Raji (cell line): ENCODE measurements at regions not wholly inside any gene's neighbourhood (a gene's known extent, or its start where the extent isn't known, plus 50 kb on each side); places are given as distances from the start of the nearest gene placed in this dataset.

Experiments
- POLR2A ChIP-seq: IDR thresholded peaks from 2 replicates; pipeline ENCODE4 v1.6.1; 2011; ENCODE audit warnings: low read depth, low read length, control low read depth; ENCODE audit not compliant: insufficient read depth

DNA sequence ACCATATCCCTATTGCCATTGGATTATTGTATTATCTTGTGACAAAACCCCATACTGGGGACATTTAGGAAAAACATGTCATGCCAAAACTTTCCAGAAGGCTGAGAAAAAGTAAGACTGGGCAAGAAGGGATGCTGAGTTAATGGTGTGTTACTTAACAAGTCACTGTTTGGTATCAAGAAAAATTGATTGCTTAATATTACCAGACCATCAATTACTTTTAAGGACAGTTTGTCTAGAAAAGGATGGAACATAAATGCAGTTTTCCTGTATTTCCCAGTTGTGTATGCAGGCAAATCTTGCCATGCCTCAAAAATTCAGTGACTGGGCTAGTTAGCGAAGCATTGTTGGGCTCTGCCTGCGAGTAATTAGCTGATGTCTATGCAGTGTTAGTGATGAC lies 705.6 kb upstream of the MIR17HG start:
- no peak for TF ChIP-seq POLR2A

DNA sequence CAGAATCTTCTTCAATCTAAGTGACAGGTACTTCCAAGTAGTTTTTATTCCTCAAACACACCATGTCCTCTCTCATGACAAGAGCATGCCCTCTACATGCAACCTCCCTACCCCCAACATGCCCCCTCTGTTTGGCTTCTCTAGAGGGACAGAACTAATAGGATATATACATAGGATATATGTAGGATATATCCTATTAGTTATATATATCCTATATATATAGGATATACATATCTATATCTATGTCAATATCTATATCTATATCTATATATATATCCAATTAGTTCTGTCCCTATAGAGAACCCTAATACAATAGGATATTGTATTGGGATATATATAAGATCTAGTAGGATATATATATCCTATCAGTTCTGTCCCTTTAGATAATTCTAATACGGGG lies 701.9 kb upstream of the MIR17HG start:
- no peak for TF ChIP-seq POLR2A

DNA sequence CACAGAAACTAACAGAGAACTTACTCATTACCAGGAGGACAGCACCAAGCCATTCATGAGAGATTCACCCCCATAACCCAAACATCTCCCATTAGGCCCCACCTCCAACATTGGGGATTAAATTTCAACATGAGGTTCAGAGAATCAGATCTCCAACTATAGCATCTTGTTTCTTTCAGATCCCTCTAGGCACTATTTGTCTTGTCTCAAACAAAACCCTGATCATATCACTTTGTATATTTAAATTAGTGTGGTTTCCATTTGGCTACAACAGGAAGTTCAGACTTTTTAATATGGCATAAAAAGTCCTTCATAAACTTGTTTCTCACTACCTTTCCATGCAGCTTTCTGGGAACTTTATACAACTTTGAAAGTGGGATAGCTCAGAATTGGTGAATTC lies 699.0 kb upstream of the MIR17HG start:
- TF ChIP-seq POLR2A, result no peak

DNA sequence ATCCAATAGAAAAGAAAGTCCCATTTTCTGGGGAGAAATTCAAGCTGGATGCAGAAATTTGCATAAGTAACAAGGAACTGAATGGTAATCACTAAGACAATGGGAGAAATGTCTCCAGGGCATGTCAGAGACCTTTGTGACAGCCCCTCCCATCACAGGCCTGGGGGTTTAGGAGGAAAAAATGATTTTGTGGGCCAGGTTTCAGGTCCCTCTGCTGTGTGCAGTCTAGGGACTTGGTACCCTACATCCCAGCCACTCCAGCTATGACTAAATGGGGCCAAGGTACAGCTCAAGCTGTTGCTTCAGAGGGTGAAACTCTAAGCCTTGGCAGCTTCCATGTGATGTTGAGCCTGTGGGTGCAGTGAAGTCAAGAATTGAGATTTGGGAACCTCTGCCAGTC lies 695.5 kb upstream of the MIR17HG start:
- no peak for TF ChIP-seq POLR2A

DNA sequence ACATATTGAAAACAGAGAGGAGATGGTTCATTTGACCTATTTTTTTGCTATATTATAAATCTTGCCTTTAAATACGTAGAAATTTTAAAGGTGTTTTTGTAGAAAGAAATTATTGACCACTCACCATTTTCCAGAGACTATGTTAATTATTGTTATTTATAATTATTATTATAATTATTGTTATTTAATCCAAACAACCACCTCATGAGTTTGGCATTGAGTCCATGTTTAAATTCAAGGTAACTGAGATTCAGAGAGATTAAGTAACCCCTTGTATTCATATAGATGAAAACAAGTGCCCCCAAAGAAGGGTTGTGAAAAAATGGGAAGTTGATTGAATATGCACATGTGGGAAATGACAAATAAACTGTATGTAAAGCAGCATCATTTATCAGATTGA lies 692.5 kb upstream of the MIR17HG start:
- no peak for TF ChIP-seq POLR2A

DNA sequence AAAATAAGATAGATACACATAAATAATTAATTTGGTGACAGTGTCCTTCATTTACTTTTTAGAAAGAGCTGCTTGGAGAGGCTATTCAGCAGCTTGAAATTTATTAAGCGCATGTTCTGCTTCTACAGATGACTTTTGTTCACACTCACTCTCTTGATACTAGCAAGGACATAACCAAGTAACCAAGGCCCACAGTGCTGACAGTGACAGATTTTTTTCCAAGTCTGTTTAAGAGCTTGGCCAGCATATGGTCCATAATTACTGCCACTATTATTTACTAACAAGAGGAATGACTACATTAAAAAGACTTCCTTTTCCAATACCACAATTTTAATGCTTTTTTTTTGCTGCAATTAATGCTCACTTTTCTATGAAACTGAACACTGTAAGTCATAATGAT lies 673.7 kb upstream of the MIR17HG start:
- no peak for TF ChIP-seq POLR2A

DNA sequence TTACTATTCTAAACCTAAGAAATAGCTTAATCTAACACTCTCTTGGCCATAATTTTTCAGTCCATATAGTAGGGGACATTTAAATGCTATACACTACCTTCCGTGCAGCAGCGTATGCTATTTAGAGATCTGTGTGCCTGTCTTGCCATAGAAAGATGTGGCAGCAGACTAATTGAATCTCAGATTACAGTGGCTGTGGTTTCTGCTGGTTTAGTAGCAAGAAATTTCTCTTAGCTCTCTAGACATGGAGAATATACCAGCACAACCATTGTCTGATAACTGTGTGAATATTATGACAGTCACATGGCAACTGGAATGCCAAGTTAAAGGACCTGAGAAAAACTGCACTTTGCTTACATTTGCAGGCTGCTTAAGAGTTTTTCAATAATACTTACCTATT lies 672.4 kb upstream of the MIR17HG start:
- TF ChIP-seq POLR2A, result no peak

DNA sequence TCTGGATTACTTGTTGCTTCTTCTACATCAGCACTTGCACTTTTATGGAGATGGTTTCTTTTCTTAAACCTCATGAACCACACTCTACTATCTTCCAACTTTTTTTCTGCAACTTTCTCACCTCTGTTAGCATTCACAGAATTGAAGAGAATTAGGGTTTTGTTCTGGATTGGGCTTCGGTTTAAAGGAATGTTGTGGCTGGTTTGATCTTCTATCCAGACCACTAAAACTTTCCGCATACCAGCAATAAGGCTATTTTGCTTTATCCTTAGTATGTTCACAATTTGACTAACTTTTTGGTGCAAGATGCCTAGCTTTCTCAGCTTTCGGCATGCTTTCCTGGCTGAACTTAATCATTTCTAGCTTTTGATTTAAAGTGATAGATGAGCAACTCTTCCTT lies 666.7 kb upstream of the MIR17HG start:
- no peak for TF ChIP-seq POLR2A

DNA sequence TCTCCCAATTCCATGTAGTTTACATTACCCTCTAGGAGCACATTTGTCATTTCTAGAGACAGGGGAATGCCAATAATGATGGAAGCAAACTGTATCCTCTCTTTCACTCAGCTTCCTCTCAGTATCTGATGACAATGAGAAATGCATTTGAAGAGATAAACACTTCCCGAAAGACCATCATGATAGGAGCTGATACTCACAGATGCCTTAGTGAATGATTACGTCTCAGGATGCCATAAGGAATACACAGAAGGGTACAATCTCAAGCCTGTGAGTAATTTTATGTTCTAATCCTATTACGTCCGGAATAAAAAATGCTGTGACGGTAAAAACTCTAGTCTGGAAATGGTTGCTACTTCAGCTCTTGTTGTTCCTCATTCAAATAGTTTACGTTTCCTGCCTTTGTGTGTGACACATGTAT lies 663.8 kb upstream of the MIR17HG start:
- TF ChIP-seq POLR2A, result no peak

DNA sequence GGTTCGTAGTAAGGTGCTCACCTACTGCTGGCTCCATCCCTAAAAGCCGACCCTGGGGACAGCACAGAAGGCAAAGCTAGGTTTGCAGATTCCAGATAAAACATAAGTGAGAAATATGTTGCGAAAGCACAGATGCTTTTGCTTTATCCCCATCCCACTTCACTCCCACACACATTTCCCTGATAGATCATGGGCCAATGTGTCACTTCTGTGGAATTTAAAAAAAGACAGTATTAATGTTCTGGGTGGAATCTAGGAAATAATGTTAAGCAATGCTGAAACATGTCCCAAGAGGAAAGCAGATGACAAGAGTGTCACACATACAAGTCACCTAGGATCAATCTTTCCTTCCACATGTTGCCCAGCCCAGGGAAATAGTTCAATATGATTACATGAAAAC lies 661.0 kb upstream of the MIR17HG start:
- TF ChIP-seq POLR2A, result no peak

DNA sequence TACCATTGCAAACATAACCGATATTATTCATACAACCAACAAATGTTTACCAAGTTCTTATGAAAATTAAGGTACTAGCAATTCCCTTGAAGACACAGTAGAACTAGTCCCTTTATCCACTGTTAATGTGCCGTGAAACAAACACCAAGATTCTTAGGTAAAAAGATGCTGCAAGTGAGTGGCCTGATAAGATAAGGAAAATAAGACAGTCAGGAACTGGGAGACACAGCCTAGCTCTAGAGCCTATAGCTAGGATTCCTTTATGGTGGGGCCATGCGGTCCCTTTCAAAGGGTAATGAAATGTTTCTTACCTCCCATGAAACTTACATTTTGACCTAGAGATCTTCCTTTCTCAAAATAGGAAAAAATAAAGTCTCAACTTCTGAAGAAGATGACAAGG lies 658.4 kb upstream of the MIR17HG start:
- no peak for TF ChIP-seq POLR2A

DNA sequence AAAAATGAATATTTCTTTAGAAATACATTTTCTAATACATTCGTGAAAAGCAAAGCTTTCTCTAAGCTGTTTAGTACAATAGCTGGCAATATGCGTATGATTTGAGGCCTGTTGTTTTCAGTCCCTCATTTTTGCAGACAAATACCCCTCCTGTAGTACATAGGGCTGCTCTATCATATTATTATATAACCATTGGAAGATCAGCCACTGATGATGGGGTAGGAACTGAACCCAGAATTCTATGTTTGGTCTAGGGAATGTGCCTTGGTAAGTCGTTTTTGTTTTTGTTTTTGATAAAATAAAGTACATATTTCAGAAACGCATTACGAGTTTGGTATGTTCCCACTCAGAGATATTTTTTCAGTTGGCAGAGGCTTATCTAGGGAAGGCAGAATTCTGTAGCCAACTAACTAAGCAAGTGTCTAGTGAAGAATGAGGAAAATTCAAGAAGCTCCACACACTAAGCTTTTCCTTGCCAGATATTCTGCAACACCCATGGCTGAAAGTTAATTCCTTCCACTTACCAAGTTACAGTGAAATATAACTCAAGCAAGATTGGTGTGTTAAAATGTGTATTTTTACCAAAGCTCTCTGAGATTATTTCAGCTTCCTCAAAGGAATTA lies 656.9 kb upstream of the MIR17HG start:
- no peak for TF ChIP-seq POLR2A

DNA sequence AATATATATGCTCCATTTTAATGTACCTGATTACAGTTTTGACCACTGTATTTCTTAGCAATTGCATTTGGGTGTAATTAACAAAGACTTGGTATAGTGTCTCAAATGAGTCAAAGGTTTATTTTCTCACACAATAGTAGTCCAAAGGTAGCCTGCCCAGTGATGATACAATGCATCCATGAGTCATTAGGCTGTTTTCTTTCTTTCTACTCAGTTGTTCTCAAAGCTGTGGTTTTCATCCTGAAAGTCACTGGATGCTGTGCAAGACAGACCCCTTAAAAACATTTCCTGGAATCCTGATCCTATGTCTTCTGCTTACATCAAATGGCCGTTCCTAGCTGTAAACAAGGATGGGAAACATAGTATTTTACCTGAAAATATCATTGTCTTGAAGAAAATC lies 651.2 kb upstream of the MIR17HG start:
- no peak for TF ChIP-seq POLR2A

DNA sequence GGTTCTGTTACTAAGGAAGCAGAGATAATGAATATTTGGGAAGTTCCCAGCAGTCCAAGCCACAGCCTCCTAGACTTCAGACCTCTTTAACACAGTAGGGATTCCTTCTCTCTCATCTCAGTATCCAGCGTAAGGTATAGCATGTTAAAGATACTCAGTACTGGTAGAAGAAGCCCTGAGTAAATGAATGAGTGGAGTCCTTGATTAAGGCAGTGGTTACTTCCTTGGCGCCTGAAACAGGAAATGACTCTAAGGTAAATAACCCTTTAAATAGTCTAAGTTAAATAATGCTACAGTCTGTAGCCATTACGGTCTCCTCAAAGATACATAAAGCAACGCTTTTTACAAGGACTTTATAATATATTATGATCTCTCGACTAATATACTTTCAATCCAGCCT lies 650.8 kb upstream of the MIR17HG start:
- TF ChIP-seq POLR2A, result no peak

DNA sequence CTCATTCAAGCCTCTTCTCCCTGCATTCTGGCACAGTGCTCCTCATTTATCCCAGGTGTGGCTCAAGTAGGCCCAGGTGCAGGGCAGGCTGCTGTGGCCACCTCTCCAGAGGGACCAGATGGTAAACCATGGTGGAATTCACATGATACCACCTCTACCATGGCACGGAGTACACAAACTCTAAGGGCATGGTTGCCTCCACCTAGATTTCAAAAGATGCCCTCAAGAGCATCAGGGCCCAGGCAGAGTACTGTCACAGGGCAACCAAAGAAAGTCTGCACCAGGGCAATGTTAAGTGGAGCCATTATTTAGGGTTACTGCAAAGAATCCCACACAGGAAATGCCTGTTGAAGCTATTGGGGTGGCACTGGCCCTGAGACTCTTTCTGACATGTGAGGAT lies 647.1 kb upstream of the MIR17HG start:
- no peak for TF ChIP-seq POLR2A

DNA sequence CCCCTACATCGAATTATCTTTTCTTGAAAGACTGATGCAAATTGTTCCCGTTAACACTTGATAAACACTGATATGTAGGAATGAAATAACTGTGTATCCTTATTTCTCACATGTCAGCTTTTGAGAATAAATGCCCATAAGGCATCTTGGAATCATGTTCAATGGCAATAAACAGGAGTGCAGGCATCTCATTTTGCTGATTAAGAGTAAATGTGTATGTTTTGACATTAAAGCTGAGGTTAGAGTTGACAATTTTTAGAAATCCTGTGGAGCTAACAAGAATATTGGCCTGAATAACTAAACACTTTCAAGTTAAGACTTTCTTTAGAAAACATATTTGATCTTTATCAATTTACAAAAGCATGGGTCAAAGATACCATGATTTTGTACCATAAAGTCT lies 646.2 kb upstream of the MIR17HG start:
- no peak for TF ChIP-seq POLR2A

DNA sequence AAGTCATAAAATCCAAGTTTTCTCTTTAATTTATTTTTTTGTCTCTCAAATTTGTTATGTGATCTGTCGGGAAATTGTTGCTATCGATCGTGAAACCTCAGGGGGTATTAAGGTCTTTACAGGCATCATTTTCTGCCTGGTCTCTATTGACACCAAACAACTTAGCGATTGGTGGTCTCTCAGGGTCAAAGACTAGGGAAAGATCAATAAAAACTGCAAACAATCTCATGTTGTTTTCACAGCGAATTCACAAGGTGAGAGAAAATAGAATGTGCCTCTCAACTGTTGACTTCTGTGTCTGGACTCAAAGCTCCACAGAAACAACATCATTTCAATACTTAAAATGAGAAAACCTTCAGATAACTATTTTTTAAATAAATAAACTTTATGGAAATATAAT lies 645.4 kb upstream of the MIR17HG start:
- TF ChIP-seq POLR2A, result no peak
